Astrocyte (in vitro differentiated cells and primary cell): ENCODE measurements at regions not wholly inside any gene's neighbourhood (a gene's known extent, or its start where the extent isn't known, plus 50 kb on each side); places are given as distances from the start of the nearest gene placed in this dataset.

Experiments
- DNase-seq: peaks from one replicate; pipeline ENCODE4 v3.0.0-alpha.2; 2010; ENCODE audit warnings: low read depth
- FAIRE-seq: peaks from 2 replicates; lab custom pipeline; 2011; peaks lifted over from hg19 to GRCh38; lab: Jason Lieb, UNC
- H2AFZ ChIP-seq: 2 replicates; pipeline ENCODE4 v1.6.0; 2012; ENCODE audit warnings: low read depth, low read length, inconsistent platforms
- H3K27ac ChIP-seq: 2 replicates; pipeline ENCODE4 v1.5.1; 2011; ENCODE audit warnings: low read depth, low read length, inconsistent platforms
- H3K27me3 ChIP-seq: 2 replicates; pipeline ENCODE4 v1.6.0; 2011; ENCODE audit warnings: low read length, inconsistent platforms; ENCODE audit not compliant: insufficient read depth
- H3K36me3 ChIP-seq: 2 replicates; pipeline ENCODE4 v1.5.1; 2011; ENCODE audit warnings: low read length, inconsistent platforms; ENCODE audit not compliant: insufficient read depth
- H3K4me1 ChIP-seq: 2 replicates; pipeline ENCODE4 v1.5.1; 2011; ENCODE audit warnings: low read length, inconsistent platforms; ENCODE audit not compliant: insufficient read depth
- H3K4me2 ChIP-seq: 2 replicates; pipeline ENCODE4 v1.6.0; 2012; ENCODE audit warnings: low read length, inconsistent platforms
- H3K4me3 ChIP-seq: 2 replicates; pipeline ENCODE4 v1.5.1; 2011; ENCODE audit warnings: low read depth, mild to moderate bottlenecking, low read length, inconsistent platforms; ENCODE audit not compliant: insufficient read depth
- H3K79me2 ChIP-seq: 2 replicates; pipeline ENCODE4 v1.6.0; 2012; ENCODE audit warnings: mild to moderate bottlenecking, low read length, inconsistent platforms; ENCODE audit not compliant: insufficient read depth
- H3K9ac ChIP-seq: 2 replicates; pipeline ENCODE4 v1.6.0; 2012; ENCODE audit warnings: mild to moderate bottlenecking, low read length, inconsistent platforms
- H3K9me3 ChIP-seq: 2 replicates; pipeline ENCODE4 v1.5.1; 2012; ENCODE audit warnings: low read depth, mild to moderate bottlenecking, low read length, inconsistent platforms; ENCODE audit not compliant: insufficient read depth
- H4K20me1 ChIP-seq: 2 replicates; pipeline ENCODE4 v1.6.0; 2012; ENCODE audit warnings: low read length, inconsistent platforms; ENCODE audit not compliant: insufficient read depth
- H3K27ac Mint-ChIP-seq: one replicate; pipeline ENCODE4 v1.8.0; 2021; ENCODE audit warnings: mild to moderate bottlenecking, mixed read lengths; ENCODE audit not compliant: unreplicated experiment
- H3K27me3 Mint-ChIP-seq: one replicate; pipeline ENCODE4 v1.8.0; 2021; ENCODE audit warnings: low read depth, mixed read lengths; ENCODE audit not compliant: unreplicated experiment
- H3K36me3 Mint-ChIP-seq: one replicate; pipeline ENCODE4 v1.8.0; 2021; ENCODE audit warnings: low read depth, mixed read lengths; ENCODE audit not compliant: unreplicated experiment
- H3K4me1 Mint-ChIP-seq: one replicate; pipeline ENCODE4 v1.8.0; 2021; ENCODE audit warnings: low read depth, mixed read lengths; ENCODE audit not compliant: unreplicated experiment
- H3K4me3 Mint-ChIP-seq: one replicate; pipeline ENCODE4 v1.8.0; 2021; ENCODE audit warnings: mild to moderate bottlenecking, moderate library complexity, mixed read lengths; ENCODE audit not compliant: unreplicated experiment
- H3K9me3 Mint-ChIP-seq: one replicate; pipeline ENCODE4 v1.8.0; 2021; ENCODE audit warnings: mild to moderate bottlenecking, mixed read lengths; ENCODE audit not compliant: unreplicated experiment
- EZH2 ChIP-seq: IDR thresholded peaks from 2 replicates; pipeline ENCODE4 v1.6.1; 2012; ENCODE audit warnings: mild to moderate bottlenecking, low read length, inconsistent platforms; ENCODE audit not compliant: insufficient read depth
- TF ChIP-seq, protein P1 (sequence below): IDR thresholded peaks from 2 replicates; pipeline ENCODE4 v1.5.1; 2011; ENCODE audit warnings: low read depth, mild to moderate bottlenecking, inconsistent platforms, low read length, moderate library complexity; ENCODE audit not compliant: insufficient read depth

- Mint-ChIP-seq H3K36me3 (no peaks in the 10 kb centered on the region), H3K27ac (no peak overlapping the region), H3K27me3 (peaks cover 25% of the 10 kb centered on the region), H3K9me3 (peaks cover 4% of the 10 kb centered on the region), H3K4me3 (no peak overlapping the region), H3K4me1 (no peaks in the 10 kb centered on the region)
- Histone ChIP-seq H3K79me2 (no peaks in the 10 kb centered on the region), H3K9me3 (no peaks in the 10 kb centered on the region), H4K20me1 (no peaks in the 10 kb centered on the region), H3K4me3 (no peak overlapping the region), H3K4me2 (no peak overlapping the region), H3K4me1 (no peaks in the 10 kb centered on the region), H3K27ac (no peak overlapping the region), H3K27me3 (peaks cover 7% of the 10 kb centered on the region), H3K36me3 (no peaks in the 10 kb centered on the region), H3K9ac (no peak overlapping the region), H2AFZ (no peak overlapping the region)
- DNase-seq (no peak), FAIRE-seq (no peak)
- TF ChIP-seq, protein P1, sequence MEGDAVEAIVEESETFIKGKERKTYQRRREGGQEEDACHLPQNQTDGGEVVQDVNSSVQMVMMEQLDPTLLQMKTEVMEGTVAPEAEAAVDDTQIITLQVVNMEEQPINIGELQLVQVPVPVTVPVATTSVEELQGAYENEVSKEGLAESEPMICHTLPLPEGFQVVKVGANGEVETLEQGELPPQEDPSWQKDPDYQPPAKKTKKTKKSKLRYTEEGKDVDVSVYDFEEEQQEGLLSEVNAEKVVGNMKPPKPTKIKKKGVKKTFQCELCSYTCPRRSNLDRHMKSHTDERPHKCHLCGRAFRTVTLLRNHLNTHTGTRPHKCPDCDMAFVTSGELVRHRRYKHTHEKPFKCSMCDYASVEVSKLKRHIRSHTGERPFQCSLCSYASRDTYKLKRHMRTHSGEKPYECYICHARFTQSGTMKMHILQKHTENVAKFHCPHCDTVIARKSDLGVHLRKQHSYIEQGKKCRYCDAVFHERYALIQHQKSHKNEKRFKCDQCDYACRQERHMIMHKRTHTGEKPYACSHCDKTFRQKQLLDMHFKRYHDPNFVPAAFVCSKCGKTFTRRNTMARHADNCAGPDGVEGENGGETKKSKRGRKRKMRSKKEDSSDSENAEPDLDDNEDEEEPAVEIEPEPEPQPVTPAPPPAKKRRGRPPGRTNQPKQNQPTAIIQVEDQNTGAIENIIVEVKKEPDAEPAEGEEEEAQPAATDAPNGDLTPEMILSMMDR, result peak; percentile 71
- TF ChIP-seq EZH2, result no peak
Observed at GRCh38 chr6:14046476-14047068, 71.0 kb upstream of the CD83 start.

DNA sequence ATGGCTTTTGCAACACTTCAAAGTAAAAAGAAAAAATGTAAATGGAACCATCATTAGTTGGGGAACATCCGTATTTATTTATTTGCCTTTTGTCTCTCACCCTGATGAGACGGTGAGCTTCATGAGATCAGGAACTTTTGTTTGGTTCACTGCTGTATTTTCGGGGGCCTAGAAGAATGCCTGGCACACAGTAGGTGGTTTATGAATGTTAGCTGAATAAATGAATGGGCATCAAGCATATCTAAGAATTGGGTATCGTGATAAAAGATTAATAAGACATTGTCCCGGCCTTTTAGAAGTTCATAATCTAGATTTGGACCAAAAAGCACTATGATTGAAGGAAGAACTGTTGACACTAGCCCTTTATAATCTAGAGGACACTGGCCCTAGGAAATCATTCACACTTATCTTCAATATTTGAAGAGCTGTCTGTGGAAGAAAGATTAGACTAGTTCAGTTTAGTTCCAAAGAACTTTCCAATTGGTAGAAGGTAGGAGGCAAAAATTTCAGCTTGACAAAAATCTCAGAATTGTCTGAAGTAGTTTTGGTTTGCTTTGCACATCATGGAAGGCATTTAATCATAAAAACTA is 70.3 kb upstream of the CD83 start:
- Mint-ChIP-seq H3K4me3 (no peak overlapping the region), H3K4me1 (no peaks in the 10 kb centered on the region), H3K27me3 (peaks cover 25% of the 10 kb centered on the region), H3K36me3 (no peaks in the 10 kb centered on the region), H3K27ac (no peak overlapping the region), H3K9me3 (peaks cover 4% of the 10 kb centered on the region)
- no peak for FAIRE-seq
- no peak for DNase-seq
- peaks cover 7% of the 10 kb centered on the region for H3K27me3 ChIP-seq
- H3K9me3 ChIP-seq, result no peaks in the 10 kb centered on the region
- H3K27ac ChIP-seq, result no peak overlapping the region
- TF ChIP-seq, protein P1, result no peak
- no peak for TF ChIP-seq EZH2
- H3K36me3 ChIP-seq, result no peaks in the 10 kb centered on the region
- no peak overlapping the region for H2AFZ ChIP-seq
- H3K4me3 ChIP-seq, result no peak overlapping the region
- H3K9ac ChIP-seq, result no peak overlapping the region
- H3K79me2 ChIP-seq, result no peaks in the 10 kb centered on the region
- H4K20me1 ChIP-seq, result no peaks in the 10 kb centered on the region
- H3K4me2 ChIP-seq, result no peak overlapping the region
- H3K4me1 ChIP-seq, result no peaks in the 10 kb centered on the region

GRCh38 chr6:14048837-14049236 is 68.7 kb upstream of the CD83 start:
- Histone ChIP-seq H3K27ac (no peak overlapping the region), H3K9ac (no peak overlapping the region), H3K36me3 (no peaks in the 10 kb centered on the region), H3K4me1 (peaks cover under 1% of the 10 kb centered on the region), H3K4me3 (no peak overlapping the region), H3K79me2 (no peaks in the 10 kb centered on the region), H4K20me1 (no peaks in the 10 kb centered on the region), H3K4me2 (no peak overlapping the region), H2AFZ (no peak overlapping the region), H3K27me3 (peaks cover 7% of the 10 kb centered on the region), H3K9me3 (no peaks in the 10 kb centered on the region)
- TF ChIP-seq EZH2, result no peak
- TF ChIP-seq, protein P1, result no peak
- FAIRE-seq (no peak), DNase-seq (no peak)
- Mint-ChIP-seq H3K36me3 (no peaks in the 10 kb centered on the region), H3K27me3 (peaks cover 16% of the 10 kb centered on the region), H3K27ac (no peak overlapping the region), H3K4me1 (no peaks in the 10 kb centered on the region), H3K4me3 (no peak overlapping the region), H3K9me3 (peaks cover 4% of the 10 kb centered on the region)
